IgD-negative memory B cell (primary cell): ENCODE measurements at regions not wholly inside any gene's neighbourhood (a gene's known extent, or its start where the extent isn't known, plus 50 kb on each side); places are given as distances from the start of the nearest gene placed in this dataset.

ENCODE experiments used
- H3K27ac Mint-ChIP-seq, 3 donors: one replicate each; pipeline ENCODE4 v1.8.0; 2020 to 2022; ENCODE audit warnings: mild to moderate bottlenecking in 3 of 3, mixed read lengths in 3 of 3, moderate library complexity in 1 of 3
- H3K27me3 Mint-ChIP-seq: one replicate; pipeline ENCODE4 v1.8.0; 2021; ENCODE audit warnings: mixed read lengths
- H3K36me3 Mint-ChIP-seq: one replicate; pipeline ENCODE4 v1.8.0; 2020; ENCODE audit warnings: mild to moderate bottlenecking, mixed read lengths
- H3K4me1 Mint-ChIP-seq, 3 donors: one replicate each; pipeline ENCODE4 v1.8.0; 2020 to 2022; ENCODE audit warnings: mixed read lengths in 3 of 3, mild to moderate bottlenecking in 1 of 3
- H3K4me3 Mint-ChIP-seq, 4 donors: one replicate each; pipeline ENCODE4 v1.8.0; 2020 to 2022; ENCODE audit warnings: mild to moderate bottlenecking in 4 of 4, mixed read lengths in 4 of 4, moderate library complexity in 3 of 4
- H3K9me3 Mint-ChIP-seq, 3 donors: one replicate each; pipeline ENCODE4 v1.8.0; 2020 to 2021; ENCODE audit warnings: mixed read lengths in 3 of 3, mild to moderate bottlenecking in 1 of 3

DNA sequence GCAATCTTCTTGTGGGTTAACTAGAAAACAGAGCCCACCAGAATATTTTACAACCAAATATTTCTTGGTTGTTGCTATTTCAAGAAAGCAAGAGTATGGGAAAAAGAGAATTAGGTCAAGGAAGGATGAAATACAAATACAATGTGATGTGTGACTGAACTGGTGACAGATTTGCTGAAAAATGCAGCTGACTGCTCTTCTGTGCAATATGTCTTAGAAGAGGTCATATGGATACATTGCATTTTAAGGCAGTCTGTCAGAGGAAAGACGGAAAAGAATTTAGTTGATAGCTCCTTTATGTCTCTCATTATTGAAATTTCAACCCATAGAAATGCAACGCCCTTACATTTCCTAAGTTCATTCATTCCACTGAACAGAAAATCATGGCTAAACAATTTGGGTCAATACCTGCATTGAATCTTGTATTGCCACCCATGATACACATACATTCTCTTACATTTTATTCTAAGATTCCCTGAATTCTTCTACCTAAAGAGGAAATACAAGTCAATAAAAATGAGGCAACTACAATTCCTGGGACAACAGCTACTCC is 423.1 kb downstream of the ADAM29 start:
- H3K27me3 Mint-ChIP-seq: no peaks in the 10 kb centered on the region
- peaks cover 4 to 13% (median 5%) of the 10 kb centered on the region in 3 donors for H3K9me3 Mint-ChIP-seq
- H3K27ac Mint-ChIP-seq: no peak overlapping the region
- H3K36me3 Mint-ChIP-seq: peaks cover 2% of the 10 kb centered on the region
- H3K4me3 Mint-ChIP-seq: no peak overlapping the region
- peaks cover 0 to 5% (median 0%) of the 10 kb centered on the region in 3 donors for H3K4me1 Mint-ChIP-seq

DNA sequence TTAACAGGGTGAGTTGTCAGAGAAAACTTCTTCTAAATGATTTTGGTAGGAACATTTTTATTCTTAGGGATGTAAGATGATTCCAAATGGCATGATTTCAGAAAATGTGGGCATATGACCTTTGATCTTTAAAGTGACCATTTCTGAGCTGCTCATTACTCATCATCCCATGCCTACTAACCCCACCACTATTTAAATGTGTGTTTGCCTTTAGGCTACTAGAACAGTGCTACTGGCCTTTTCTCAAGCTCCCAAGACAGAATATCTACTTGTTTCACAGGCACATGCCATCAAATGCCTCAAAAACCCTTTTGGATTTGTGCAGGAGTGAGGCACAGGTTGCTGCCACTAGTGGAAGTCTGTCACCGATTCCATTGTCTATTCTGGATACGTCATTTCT is 428.2 kb downstream of the ADAM29 start:
- H3K27me3 Mint-ChIP-seq: no peaks in the 10 kb centered on the region
- H3K4me1 Mint-ChIP-seq: peaks cover 2 to 7% (median 4%) of the 10 kb centered on the region in 3 donors
- H3K9me3 Mint-ChIP-seq: peaks cover 5 to 13% (median 7%) of the 10 kb centered on the region in 3 donors
- no peak overlapping the region for H3K4me3 Mint-ChIP-seq
- H3K36me3 Mint-ChIP-seq: peaks cover 2% of the 10 kb centered on the region
- H3K27ac Mint-ChIP-seq: no peak overlapping the region

DNA sequence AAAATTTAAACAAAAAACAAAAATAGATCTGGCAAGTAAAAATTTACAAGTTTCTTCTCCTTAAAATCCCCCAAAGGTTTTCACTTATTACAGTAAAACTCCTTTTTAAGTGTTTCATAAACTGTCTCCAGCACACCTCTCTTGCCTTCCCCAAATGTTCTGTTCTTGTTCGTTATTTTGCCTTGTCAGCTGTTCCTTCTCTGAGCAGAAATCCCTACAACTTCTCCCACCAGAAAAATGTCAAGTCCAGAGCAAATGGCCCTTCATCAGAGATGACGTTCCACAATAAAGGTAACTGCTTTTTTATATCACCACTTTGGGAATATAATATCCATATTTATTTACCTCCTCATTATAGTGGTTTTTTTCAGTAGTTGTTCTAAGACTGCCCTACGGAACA is 432.1 kb downstream of the ADAM29 start:
- Mint-ChIP-seq H3K4me3 (no peak overlapping the region), H3K9me3 (peaks cover 0 to 5% (median under 1%) of the 10 kb centered on the region in 3 donors), H3K4me1 (peaks cover 10 to 19% (median 10%) of the 10 kb centered on the region in 3 donors), H3K27ac (peak overlapping the region in 1 of 3 donors; percentile 56), H3K27me3 (no peaks in the 10 kb centered on the region), H3K36me3 (no peaks in the 10 kb centered on the region)

DNA sequence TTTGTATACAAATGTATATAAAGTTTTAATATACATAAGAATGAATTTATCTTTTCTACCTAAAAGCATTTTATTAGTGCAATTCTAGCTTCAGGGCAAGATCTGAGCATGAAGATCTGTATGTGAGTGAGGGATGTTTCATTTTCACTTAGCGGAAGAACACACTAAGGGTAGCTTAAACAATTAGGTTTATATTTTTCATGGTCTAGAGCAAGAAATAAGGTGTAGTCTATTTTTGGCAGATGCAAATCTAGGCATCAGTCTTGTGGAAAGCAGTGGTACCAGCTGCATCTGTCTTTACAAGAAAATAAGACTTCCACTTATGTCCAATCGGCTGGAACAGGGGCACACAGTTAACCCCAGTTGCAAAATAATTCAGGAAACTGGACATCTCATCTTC is 433.3 kb downstream of the ADAM29 start:
- peaks cover 0 to 7% (median 3%) of the 10 kb centered on the region in 3 donors for H3K9me3 Mint-ChIP-seq
- peak overlapping the region in 2 of 4 donors; percentile 31 to 42 for H3K4me3 Mint-ChIP-seq
- no peaks in the 10 kb centered on the region for H3K27me3 Mint-ChIP-seq
- peak overlapping the region in 1 of 3 donors; percentile 77 for H3K27ac Mint-ChIP-seq
- peaks cover 10 to 19% (median 10%) of the 10 kb centered on the region in 3 donors for H3K4me1 Mint-ChIP-seq
- no peaks in the 10 kb centered on the region for H3K36me3 Mint-ChIP-seq

DNA sequence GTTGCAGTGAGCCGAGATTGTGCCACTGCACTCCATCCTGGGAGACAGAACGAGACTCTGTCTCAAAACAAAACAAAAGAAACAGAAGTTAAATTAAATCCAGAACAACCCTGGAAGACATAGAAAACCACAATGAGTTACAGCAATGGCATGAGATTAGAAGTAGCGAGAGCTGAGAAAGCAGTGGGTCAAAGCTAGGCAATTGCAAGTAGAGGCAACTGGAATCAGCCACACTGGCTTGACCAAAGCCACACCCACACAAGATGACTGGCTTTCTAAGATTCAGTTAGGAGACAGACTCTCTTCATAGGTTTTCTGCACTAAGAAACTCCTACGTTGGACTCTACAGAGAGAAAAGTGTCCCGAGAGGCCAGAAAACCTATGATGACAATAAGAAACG is 443.0 kb downstream of the GPM6A start:
- no peaks in the 10 kb centered on the region for H3K4me1 Mint-ChIP-seq
- H3K36me3 Mint-ChIP-seq: no peaks in the 10 kb centered on the region
- H3K27me3 Mint-ChIP-seq: no peaks in the 10 kb centered on the region
- peak overlapping the region in 1 of 4 donors; percentile 53 for H3K4me3 Mint-ChIP-seq
- peaks cover 0 to 5% (median 0%) of the 10 kb centered on the region in 3 donors for H3K9me3 Mint-ChIP-seq
- no peak overlapping the region for H3K27ac Mint-ChIP-seq

DNA sequence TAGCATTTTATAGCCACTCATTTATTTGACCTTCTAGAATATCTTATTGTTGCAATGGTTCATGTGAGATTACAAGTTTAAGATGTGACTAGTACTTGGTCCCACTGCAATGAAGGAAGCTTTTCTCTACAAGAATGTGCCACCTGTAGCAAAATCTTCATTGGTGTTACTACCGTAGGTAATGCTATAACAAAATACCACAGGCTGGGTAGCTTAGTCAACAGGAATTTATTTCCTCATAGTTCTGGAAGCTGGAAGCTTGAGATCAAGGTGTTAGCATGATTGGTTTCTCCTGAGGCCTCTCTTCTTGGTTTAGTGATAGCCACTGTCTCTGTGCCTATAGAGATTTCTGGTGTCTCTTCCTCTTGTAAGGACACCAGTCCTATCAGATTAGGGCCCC is 441.0 kb downstream of the GPM6A start:
- no peak overlapping the region for H3K4me3 Mint-ChIP-seq
- no peaks in the 10 kb centered on the region for H3K36me3 Mint-ChIP-seq
- no peaks in the 10 kb centered on the region for H3K9me3 Mint-ChIP-seq
- H3K27ac Mint-ChIP-seq: no peak overlapping the region
- H3K27me3 Mint-ChIP-seq: no peaks in the 10 kb centered on the region
- H3K4me1 Mint-ChIP-seq: peaks cover 0 to 9% (median 0%) of the 10 kb centered on the region in 3 donors

DNA sequence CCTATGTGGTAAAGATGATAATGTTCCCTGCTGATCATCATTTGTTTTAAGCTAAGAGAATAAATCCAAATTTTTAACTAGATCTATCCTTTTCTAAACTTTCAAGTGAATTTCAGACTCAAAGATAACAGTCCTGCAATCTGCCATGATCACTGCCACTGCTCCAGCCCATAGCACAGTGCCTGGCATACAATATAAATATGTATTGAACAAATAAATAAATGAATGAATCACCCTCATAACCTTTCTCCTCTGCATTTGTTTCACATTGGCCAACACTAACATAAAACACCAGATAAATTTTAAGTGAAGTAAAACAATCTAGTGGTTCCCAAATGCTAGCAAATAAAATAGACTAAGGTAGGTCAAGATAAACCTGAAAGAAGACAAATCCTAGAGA is 439.0 kb downstream of the GPM6A start:
- Mint-ChIP-seq H3K9me3 (no peaks in the 10 kb centered on the region), H3K4me1 (peaks cover 0 to 9% (median 0%) of the 10 kb centered on the region in 3 donors), H3K36me3 (no peaks in the 10 kb centered on the region), H3K4me3 (no peak overlapping the region), H3K27me3 (no peaks in the 10 kb centered on the region), H3K27ac (no peak overlapping the region)

DNA sequence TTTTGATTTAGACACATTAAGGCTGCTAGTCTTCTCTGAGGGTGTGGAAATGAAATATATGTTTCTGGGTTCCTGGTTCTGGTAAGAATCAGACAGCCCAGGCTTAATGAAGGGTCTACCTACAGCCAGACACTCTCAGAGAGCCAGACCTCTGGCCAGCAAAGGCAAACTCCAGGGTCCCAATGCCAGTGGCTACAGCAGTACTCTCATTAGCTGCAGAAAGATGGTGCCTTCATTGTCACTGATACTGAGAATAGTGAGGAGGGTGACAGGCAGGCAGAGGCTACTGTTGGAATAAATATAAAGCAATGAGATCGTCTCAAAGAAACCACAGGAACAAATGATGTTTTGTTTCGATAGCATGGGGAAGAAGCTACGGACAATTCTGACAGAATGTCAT is 437.6 kb downstream of the GPM6A start:
- no peaks in the 10 kb centered on the region for H3K36me3 Mint-ChIP-seq
- H3K4me3 Mint-ChIP-seq: no peak overlapping the region
- H3K27me3 Mint-ChIP-seq: no peaks in the 10 kb centered on the region
- no peak overlapping the region for H3K27ac Mint-ChIP-seq
- H3K4me1 Mint-ChIP-seq: peaks cover 0 to 9% (median 0%) of the 10 kb centered on the region in 3 donors
- no peaks in the 10 kb centered on the region for H3K9me3 Mint-ChIP-seq

DNA sequence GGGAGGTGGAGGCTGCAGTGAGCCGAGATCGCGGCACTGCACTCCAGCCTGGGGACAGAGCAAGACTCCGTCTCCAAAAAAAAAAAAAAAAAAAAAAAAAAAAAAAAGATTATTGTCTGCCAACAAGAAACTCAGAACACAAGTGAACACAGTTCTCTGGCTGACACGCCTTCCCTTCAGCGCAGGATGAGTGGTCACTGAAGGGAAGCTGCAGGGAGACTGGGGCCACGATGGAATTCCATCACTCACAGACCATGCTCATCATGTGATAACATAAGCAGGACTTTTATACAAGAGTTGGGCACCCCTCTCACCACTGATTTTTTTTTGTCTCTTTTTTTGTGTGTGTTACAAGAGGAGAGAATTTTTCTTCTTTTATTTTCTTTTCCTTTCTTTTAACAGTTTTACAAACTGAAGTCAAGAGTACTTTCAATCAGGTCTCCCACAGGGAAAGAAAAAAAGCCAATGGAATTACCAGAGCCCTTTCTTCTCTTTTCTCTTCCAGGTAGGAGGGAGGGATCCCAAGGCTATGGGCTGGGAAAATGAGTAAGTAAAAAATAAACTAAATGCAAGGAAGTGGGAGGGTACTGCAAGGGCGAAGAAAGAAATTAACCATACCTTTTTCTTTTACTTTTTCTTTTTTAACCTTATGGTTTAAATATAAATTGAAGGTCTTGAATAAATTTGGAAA is 435.6 kb downstream of the GPM6A start:
- Mint-ChIP-seq H3K4me3 (no peak overlapping the region), H3K36me3 (no peaks in the 10 kb centered on the region), H3K9me3 (peaks cover 0 to 1% (median 0%) of the 10 kb centered on the region in 3 donors), H3K27ac (no peak overlapping the region), H3K4me1 (peaks cover 0 to 9% (median 0%) of the 10 kb centered on the region in 3 donors), H3K27me3 (no peaks in the 10 kb centered on the region)

DNA sequence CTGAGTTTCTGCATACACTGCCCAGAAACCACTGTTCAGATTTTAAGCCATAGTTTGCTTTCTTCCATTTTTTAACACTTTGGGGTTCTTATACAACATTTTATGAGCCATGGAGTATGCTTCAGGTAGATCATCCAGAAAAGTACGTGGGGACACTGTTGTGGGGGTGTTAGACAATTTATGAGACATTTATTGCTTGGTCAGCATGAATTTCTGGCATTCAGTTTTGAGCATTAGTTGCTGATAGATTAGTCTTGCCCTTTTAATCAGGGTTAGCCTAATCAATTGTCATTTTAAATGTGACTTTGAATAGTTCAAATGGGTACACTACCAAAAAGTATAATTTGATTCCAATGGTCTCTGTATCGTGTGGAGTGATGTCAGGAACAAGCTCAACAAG is 434.9 kb downstream of the GPM6A start:
- Mint-ChIP-seq H3K4me3 (peak overlapping the region in 1 of 4 donors; percentile 9), H3K27ac (no peak overlapping the region), H3K27me3 (no peaks in the 10 kb centered on the region), H3K4me1 (peaks cover 0 to 9% (median 0%) of the 10 kb centered on the region in 3 donors), H3K36me3 (no peaks in the 10 kb centered on the region), H3K9me3 (peaks cover 0 to 1% (median 0%) of the 10 kb centered on the region in 3 donors)

DNA sequence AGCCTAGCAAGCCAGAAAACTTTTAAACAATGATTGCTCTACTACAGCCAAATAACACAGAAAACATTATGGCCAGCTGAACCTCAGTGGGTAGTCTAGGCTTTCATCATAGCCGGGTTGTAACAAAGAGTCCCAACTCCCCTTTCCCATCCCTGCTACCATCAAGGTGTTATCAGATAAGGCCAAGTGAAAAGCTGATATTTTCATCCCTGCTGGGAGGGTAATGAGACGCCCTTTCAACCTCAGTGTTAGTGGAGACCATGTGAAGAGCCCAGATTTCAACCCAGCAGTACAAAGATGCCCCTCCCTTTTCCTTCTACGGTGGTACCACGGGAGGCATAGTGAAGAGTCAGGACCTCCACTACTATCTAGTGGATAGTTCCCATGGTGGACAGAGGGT is 433.7 kb downstream of the GPM6A start:
- Mint-ChIP-seq H3K27me3 (no peaks in the 10 kb centered on the region), H3K9me3 (peaks cover 0 to 1% (median 0%) of the 10 kb centered on the region in 3 donors), H3K36me3 (peaks cover 2% of the 10 kb centered on the region), H3K27ac (no peak overlapping the region), H3K4me1 (peaks cover 0 to 9% (median 0%) of the 10 kb centered on the region in 3 donors), H3K4me3 (no peak overlapping the region)

DNA sequence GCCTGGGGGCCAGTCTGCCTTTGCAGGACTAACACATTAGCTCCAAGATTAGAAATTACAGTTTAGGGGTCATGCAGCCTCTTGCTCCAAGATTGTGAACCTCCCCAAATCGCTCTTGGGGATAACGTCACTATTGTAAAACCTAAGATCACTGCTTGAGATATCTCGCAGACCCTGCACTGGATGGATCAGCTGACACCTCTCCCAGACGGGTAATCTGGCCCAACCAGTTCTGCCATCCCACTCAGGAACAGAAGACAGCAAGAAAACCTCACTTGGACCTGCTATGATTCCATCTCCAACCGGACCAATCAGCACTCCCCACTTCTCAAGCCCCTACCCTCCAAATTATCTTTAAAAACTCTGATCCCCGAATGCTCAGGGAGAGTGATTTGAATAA is 431.2 kb downstream of the GPM6A start:
- no peaks in the 10 kb centered on the region for H3K27me3 Mint-ChIP-seq
- H3K36me3 Mint-ChIP-seq: peaks cover 2% of the 10 kb centered on the region
- peaks cover 0 to 1% (median 0%) of the 10 kb centered on the region in 3 donors for H3K9me3 Mint-ChIP-seq
- peaks cover 0 to 7% (median 1%) of the 10 kb centered on the region in 3 donors for H3K4me1 Mint-ChIP-seq
- no peak overlapping the region for H3K4me3 Mint-ChIP-seq
- H3K27ac Mint-ChIP-seq: no peak overlapping the region

DNA sequence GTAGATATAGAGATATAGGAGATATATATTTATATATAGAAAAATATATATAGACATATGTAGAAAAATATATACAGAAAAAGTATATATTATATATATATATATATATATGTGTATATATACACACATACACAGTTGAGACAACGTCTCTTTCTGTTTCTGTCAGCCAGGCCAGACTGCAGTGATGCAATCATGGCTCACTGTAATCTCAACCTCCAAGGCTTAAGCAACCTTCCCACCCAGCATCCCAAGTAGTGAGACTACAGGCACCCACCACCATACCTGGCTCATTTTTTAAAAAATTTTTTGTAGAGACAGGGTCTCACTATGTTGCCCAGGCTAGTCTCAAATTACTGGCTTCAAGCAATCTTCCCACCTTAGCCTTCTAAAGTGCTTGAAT is 426.3 kb downstream of the GPM6A start:
- Mint-ChIP-seq H3K36me3 (peaks cover 4% of the 10 kb centered on the region), H3K4me1 (peaks cover 4 to 31% (median 12%) of the 10 kb centered on the region in 3 donors), H3K27me3 (no peaks in the 10 kb centered on the region), H3K4me3 (no peak overlapping the region), H3K27ac (no peak overlapping the region), H3K9me3 (peaks cover 3 to 4% (median 3%) of the 10 kb centered on the region in 3 donors)

DNA sequence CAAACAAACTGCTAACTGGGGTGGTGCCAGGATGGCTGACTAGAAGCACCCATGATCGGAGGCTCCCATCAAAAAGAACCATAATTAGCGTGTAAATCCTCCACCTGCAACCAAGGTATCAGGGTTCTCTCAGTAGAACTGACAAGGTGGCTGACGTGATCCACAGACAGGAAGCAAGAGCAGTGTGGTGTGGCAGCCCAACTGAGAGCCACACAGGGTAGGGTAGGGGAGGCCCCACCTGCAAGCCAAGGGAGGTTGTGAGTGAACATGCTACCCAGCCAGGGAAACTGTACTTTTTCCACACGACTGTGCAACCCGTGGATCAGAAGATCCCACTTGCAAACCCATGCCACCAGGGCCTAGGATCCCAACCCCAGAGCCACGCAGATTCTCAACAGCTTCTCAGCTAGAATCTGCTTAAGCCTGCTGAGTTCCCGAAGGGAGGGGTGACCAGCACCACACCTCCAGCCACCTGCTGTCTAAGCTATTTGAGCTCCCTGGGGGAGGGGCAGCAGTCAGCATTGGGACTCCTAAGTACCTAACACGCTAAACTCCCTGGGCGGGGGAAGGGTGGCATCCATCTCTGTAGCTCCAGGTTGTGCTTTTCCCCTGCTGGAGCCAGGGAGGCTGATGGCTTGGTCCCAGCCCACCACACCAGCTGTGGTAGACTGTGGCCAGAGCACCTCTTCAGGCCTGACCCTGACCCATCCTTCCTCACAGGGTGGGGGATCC is 425.1 kb downstream of the GPM6A start:
- peak overlapping the region in 2 of 3 donors; percentile 41 to 68 for H3K27ac Mint-ChIP-seq
- H3K27me3 Mint-ChIP-seq: no peaks in the 10 kb centered on the region
- H3K4me3 Mint-ChIP-seq: peak overlapping the region in 2 of 4 donors; percentile 33 to 76
- peaks cover 4% of the 10 kb centered on the region for H3K36me3 Mint-ChIP-seq
- peaks cover 1 to 12% (median 3%) of the 10 kb centered on the region in 3 donors for H3K9me3 Mint-ChIP-seq
- H3K4me1 Mint-ChIP-seq: peaks cover 4 to 31% (median 12%) of the 10 kb centered on the region in 3 donors

DNA sequence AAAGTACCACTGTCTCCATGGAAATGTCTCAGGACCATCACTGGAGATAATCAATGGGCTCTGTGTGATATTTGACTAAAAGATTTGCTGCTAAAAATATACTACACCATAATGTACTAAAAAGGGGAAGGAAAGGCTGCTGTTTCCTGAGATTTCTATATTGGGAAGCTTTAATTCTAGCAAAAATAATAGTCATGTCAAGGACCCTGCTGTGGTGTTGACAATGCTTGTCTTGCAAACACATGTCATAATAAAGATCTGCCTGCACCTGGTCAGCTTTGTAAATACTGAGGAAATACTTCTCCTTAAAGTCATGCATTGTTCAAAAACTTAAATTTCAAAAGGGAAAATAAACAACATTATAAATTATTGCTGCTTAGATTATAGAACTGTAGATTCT is 417.9 kb downstream of the GPM6A start:
- H3K27ac Mint-ChIP-seq: no peak overlapping the region
- H3K4me3 Mint-ChIP-seq: peak overlapping the region in 2 of 4 donors; percentile 59 to 72
- peaks cover 6 to 28% (median 8%) of the 10 kb centered on the region in 3 donors for H3K9me3 Mint-ChIP-seq
- H3K36me3 Mint-ChIP-seq: peaks cover 2% of the 10 kb centered on the region
- H3K27me3 Mint-ChIP-seq: no peaks in the 10 kb centered on the region
- H3K4me1 Mint-ChIP-seq: peaks cover 5 to 16% (median 5%) of the 10 kb centered on the region in 3 donors
